DOHH2 (cell line): ENCODE measurements at regions not wholly inside any gene's neighbourhood (a gene's known extent, or its start where the extent isn't known, plus 50 kb on each side); places are given as distances from the start of the nearest gene placed in this dataset.

Experiments used
- H3F3A ChIP-seq: fragments of 200-600 bp; sonication (generic), shearing (Covaris generic); 2 replicates; pipeline ENCODE4 v1.6.0; 2016; ENCODE audit warnings: antibody characterized with exemption, mild to moderate bottlenecking; ENCODE audit not compliant: control insufficient read depth, insufficient read depth
- H3K27ac ChIP-seq: fragments of 200-600 bp; sonication (generic); 2 replicates; pipeline ENCODE4 v1.5.1; 2014; ENCODE audit warnings: low read depth, mild to moderate bottlenecking, low read length, moderate library complexity
- H3K27me3 ChIP-seq: fragments of 200-600 bp; sonication (generic); 2 replicates; pipeline ENCODE4 v1.6.1; 2014; ENCODE audit warnings: mild to moderate bottlenecking, low read length, mixed read lengths; ENCODE audit not compliant: control insufficient read depth
- H3K36me3 ChIP-seq: fragments of 200-600 bp; sonication (generic); 2 replicates; pipeline ENCODE4 v1.6.1; 2014; ENCODE audit warnings: mild to moderate bottlenecking, low read length, moderate library complexity, mixed read lengths; ENCODE audit not compliant: control insufficient read depth
- H3K4me1 ChIP-seq: fragments of 200-600 bp; sonication (generic); 2 replicates; pipeline ENCODE4 v1.6.1; 2014; ENCODE audit warnings: mild to moderate bottlenecking, low read length, mixed read lengths; ENCODE audit not compliant: control insufficient read depth
- H3K4me2 ChIP-seq: fragments of 200-600 bp; sonication (generic); 2 replicates; pipeline ENCODE4 v1.6.0; 2014; ENCODE audit warnings: mild to moderate bottlenecking, low read length, moderate library complexity
- H3K4me3 ChIP-seq: fragments of 200-600 bp; sonication (generic); 2 replicates; pipeline ENCODE4 v1.5.1; 2014; ENCODE audit warnings: mild to moderate bottlenecking, low read length, mixed read lengths
- H3K79me2 ChIP-seq: fragments of 200-600 bp; sonication (generic); 2 replicates; pipeline ENCODE4 v1.6.1; 2014; ENCODE audit warnings: mild to moderate bottlenecking, low read length, mixed read lengths; ENCODE audit not compliant: control insufficient read depth
- H3K9me2 ChIP-seq: fragments of 200-600 bp; sonication (generic); replicated peaks from 2 replicates; pipeline ENCODE4 v1.6.1; 2014; ENCODE audit warnings: mild to moderate bottlenecking, low read length, mixed read lengths; ENCODE audit not compliant: control insufficient read depth
- H3K9me3 ChIP-seq: fragments of 200-600 bp; sonication (generic); 2 replicates; pipeline ENCODE4 v1.6.1; 2014; ENCODE audit warnings: antibody characterized with exemption, low read length, mixed read lengths; ENCODE audit not compliant: control insufficient read depth, insufficient read depth
- H4K20me1 ChIP-seq: fragments of 200-600 bp; sonication (generic); 2 replicates; pipeline ENCODE4 v1.6.0; 2014; ENCODE audit warnings: low read depth, mild to moderate bottlenecking, antibody characterized with exemption, low read length, moderate library complexity; ENCODE audit not compliant: control insufficient read depth, insufficient read depth
- CTCF ChIP-seq: fragments of 200-600 bp; sonication (generic); IDR thresholded peaks from one replicate; pipeline ENCODE4 v1.5.1; 2014; ENCODE audit warnings: antibody characterized with exemption, mild to moderate bottlenecking, low read depth, low read length; ENCODE audit not compliant: poor library complexity, severe bottlenecking
- EZH2phosphoT487 ChIP-seq: fragments of 200-600 bp; sonication (generic); IDR thresholded peaks from 2 replicates; pipeline ENCODE4 v1.6.1; 2017; ENCODE audit warnings: borderline replicate concordance, mild to moderate bottlenecking, antibody characterized with exemption, low read length, moderate library complexity, mixed read lengths

DNA sequence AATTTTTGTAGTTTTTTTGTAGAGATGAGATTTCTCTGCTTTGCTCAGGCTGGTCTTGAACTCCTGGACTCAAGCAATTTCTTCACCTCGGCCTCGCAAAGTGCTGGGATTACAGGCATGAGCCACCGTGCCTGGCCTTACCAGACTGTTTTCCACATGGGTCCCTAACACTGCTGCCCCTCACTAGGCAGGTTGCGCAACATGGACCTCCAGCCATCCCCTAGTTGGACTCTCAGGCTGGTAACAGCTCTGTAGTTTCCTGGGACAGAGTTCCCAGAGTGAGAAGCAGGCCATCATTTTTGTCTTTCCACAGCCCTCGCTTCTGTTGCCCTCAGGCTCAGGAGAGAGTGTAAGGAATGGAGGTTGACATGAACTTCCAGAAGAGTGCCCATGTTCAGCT lies 156.1 kb downstream of the CTH start:
- no peak overlapping the region for H3K4me3 ChIP-seq
- no peaks in the 10 kb centered on the region for H3K79me2 ChIP-seq
- H3K27me3 ChIP-seq, result 0 out of 2 replicates have a peak, but pooled peaks cover 2% of the 10 kb centered on the region
- no peaks in the 10 kb centered on the region for H4K20me1 ChIP-seq
- no peaks in the 10 kb centered on the region for H3F3A ChIP-seq
- TF ChIP-seq EZH2phosphoT487 (no peak), CTCF (no peak)
- no peak overlapping the region for H3K27ac ChIP-seq
- no peaks in the 10 kb centered on the region for H3K4me1 ChIP-seq
- no peaks in the 10 kb centered on the region for H3K9me3 ChIP-seq
- no peaks in the 10 kb centered on the region for H3K9me2 ChIP-seq
- H3K36me3 ChIP-seq, result no peaks in the 10 kb centered on the region
- no peak overlapping the region for H3K4me2 ChIP-seq

- H3K36me3 ChIP-seq, result no peaks in the 10 kb centered on the region
- no peaks in the 10 kb centered on the region for H3K4me1 ChIP-seq
- H3K9me2 ChIP-seq, result no peaks in the 10 kb centered on the region
- no peaks in the 10 kb centered on the region for H4K20me1 ChIP-seq
- no peak overlapping the region for H3K4me3 ChIP-seq
- H3F3A ChIP-seq, result no peaks in the 10 kb centered on the region
- no peaks in the 10 kb centered on the region for H3K79me2 ChIP-seq
- H3K27ac ChIP-seq, result no peak overlapping the region
- TF ChIP-seq EZH2phosphoT487 (no peak), CTCF (no peak)
- no peaks in the 10 kb centered on the region for H3K27me3 ChIP-seq
- no peak overlapping the region for H3K4me2 ChIP-seq
- H3K9me3 ChIP-seq, result no peaks in the 10 kb centered on the region
Measured at GRCh38 chr1:70571191-70571590, 160.1 kb downstream of the CTH start.

DNA sequence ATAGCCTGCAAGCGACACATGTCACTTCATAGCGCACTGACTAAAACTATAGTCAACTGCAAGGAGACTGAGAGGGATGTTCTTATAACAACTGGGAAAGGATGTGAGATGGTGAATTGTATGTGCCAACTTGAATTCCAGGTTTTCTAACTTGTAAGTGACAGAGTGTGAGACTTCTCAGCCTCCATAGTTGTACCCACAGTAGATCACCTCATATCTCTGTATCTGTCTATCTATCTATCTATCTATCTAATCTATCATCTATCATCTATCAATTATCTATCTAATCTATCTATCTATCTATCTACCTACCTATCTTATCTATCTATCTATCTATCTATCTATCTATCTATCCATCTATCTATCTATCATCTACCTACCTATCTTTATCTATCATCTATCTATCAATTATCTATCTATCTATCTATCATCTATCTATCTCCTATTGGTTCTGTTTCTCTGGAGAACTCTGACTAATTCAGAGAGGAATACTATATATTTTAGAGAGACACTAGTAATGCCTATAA lies 162.3 kb downstream of the CTH start:
- no peaks in the 10 kb centered on the region for H3K36me3 ChIP-seq
- no peaks in the 10 kb centered on the region for H3F3A ChIP-seq
- H3K27ac ChIP-seq, result no peak overlapping the region
- no peak overlapping the region for H3K4me3 ChIP-seq
- H3K79me2 ChIP-seq, result no peaks in the 10 kb centered on the region
- no peak for TF ChIP-seq CTCF
- no peak for TF ChIP-seq EZH2phosphoT487
- H3K27me3 ChIP-seq, result no peaks in the 10 kb centered on the region
- no peaks in the 10 kb centered on the region for H3K9me2 ChIP-seq
- no peaks in the 10 kb centered on the region for H3K4me1 ChIP-seq
- no peak overlapping the region for H3K4me2 ChIP-seq
- H4K20me1 ChIP-seq, result no peaks in the 10 kb centered on the region
- no peaks in the 10 kb centered on the region for H3K9me3 ChIP-seq
